ENCODE measurements at regions not wholly inside any gene's neighbourhood (a gene's known extent, or its start where the extent isn't known, plus 50 kb on each side); places are given as distances from the start of the nearest gene placed in this dataset.

GRCh38 chr9:80062567-80062966, 490.8 kb downstream of the TLE4 start:
- Histone ChIP-seq H3K4me1 (no peaks in the 10 kb centered on the region), H3K4me3 (no peak overlapping the region), H3K36me3 (no peaks in the 10 kb centered on the region), H4K20me1 (no peaks in the 10 kb centered on the region), H3K27ac (no peak overlapping the region), H3K9ac (no peak overlapping the region), H3K9me3 (peaks cover 10% of the 10 kb centered on the region), H3K4me2 (no peak overlapping the region), H3K27me3 (no peaks in the 10 kb centered on the region)
- TF ChIP-seq Cebpa-rat (IDR thresholded peaks at IDR 0.05): no peak

GRCh38 chr9:80061940-80062339, 490.2 kb downstream of the TLE4 start:
- Histone ChIP-seq H3K36me3 (no peaks in the 10 kb centered on the region), H3K4me3 (no peak overlapping the region), H3K27ac (no peak overlapping the region), H3K9me3 (peaks cover 10% of the 10 kb centered on the region), H4K20me1 (no peaks in the 10 kb centered on the region), H3K27me3 (no peaks in the 10 kb centered on the region), H3K4me1 (no peaks in the 10 kb centered on the region), H3K4me2 (no peak overlapping the region), H3K9ac (no peak overlapping the region)
- no peak for TF ChIP-seq Cebpa-rat (IDR thresholded peaks at IDR 0.05)

GRCh38 chr9:80061096-80061495, 489.3 kb downstream of the TLE4 start:
- H3K27me3 ChIP-seq: no peaks in the 10 kb centered on the region
- H3K9ac ChIP-seq: no peak overlapping the region
- peaks cover 15% of the 10 kb centered on the region for H3K9me3 ChIP-seq
- no peaks in the 10 kb centered on the region for H3K4me1 ChIP-seq
- no peaks in the 10 kb centered on the region for H3K36me3 ChIP-seq
- H3K4me3 ChIP-seq: no peak overlapping the region
- H3K27ac ChIP-seq: no peak overlapping the region
- H3K4me2 ChIP-seq: no peak overlapping the region
- no peak for TF ChIP-seq Cebpa-rat (IDR thresholded peaks at IDR 0.05)
- H4K20me1 ChIP-seq: no peaks in the 10 kb centered on the region

GRCh38 chr9:80059979-80060378, 488.2 kb downstream of the TLE4 start:
- no peaks in the 10 kb centered on the region for H3K36me3 ChIP-seq
- H3K27ac ChIP-seq: no peak overlapping the region
- H3K4me1 ChIP-seq: no peaks in the 10 kb centered on the region
- no peaks in the 10 kb centered on the region for H3K27me3 ChIP-seq
- H4K20me1 ChIP-seq: no peaks in the 10 kb centered on the region
- no peak for TF ChIP-seq Cebpa-rat (IDR thresholded peaks at IDR 0.05)
- H3K9me3 ChIP-seq: peaks cover 17% of the 10 kb centered on the region
- H3K4me3 ChIP-seq: no peak overlapping the region
- H3K4me2 ChIP-seq: no peak overlapping the region
- no peak overlapping the region for H3K9ac ChIP-seq

GRCh38 chr9:80059191-80059590, 487.4 kb downstream of the TLE4 start:
- Histone ChIP-seq H3K4me2 (no peak overlapping the region), H3K4me3 (no peak overlapping the region), H3K27ac (no peak overlapping the region), H3K9me3 (peaks cover 17% of the 10 kb centered on the region), H3K4me1 (no peaks in the 10 kb centered on the region), H3K9ac (no peak overlapping the region), H3K36me3 (no peaks in the 10 kb centered on the region), H4K20me1 (no peaks in the 10 kb centered on the region), H3K27me3 (no peaks in the 10 kb centered on the region)
- TF ChIP-seq Cebpa-rat (IDR thresholded peaks at IDR 0.05): no peak

GRCh38 chr9:80052830-80053229, 481.1 kb downstream of the TLE4 start:
- H3K4me3 ChIP-seq: no peak overlapping the region
- H4K20me1 ChIP-seq: no peaks in the 10 kb centered on the region
- H3K9me3 ChIP-seq: peaks cover 30% of the 10 kb centered on the region

GRCh38 chr9:80049096-80049782, 477.5 kb downstream of the TLE4 start:
- 0 out of 2 replicates have a peak, but pooled peaks cover 4% of the 10 kb centered on the region for H3K4me1 ChIP-seq
- no peak overlapping the region for H3K9ac ChIP-seq
- H4K20me1 ChIP-seq: no peaks in the 10 kb centered on the region
- peaks cover 23% of the 10 kb centered on the region for H3K9me3 ChIP-seq
- no peak for TF ChIP-seq Cebpa-rat (IDR thresholded peaks at IDR 0.05)
- H3K27ac ChIP-seq: no peak overlapping the region
- H3K27me3 ChIP-seq: no peaks in the 10 kb centered on the region
- peaks cover 4% of the 10 kb centered on the region; the same call in 1 of the 2 replicates for H3K36me3 ChIP-seq
- H3K4me2 ChIP-seq: no peak overlapping the region
- no peak overlapping the region for H3K4me3 ChIP-seq

More at GRCh38 chr9:80052830-80053229, 481.1 kb downstream of the TLE4 start:
- no peak overlapping the region for H3K4me2 ChIP-seq
- H3K27me3 ChIP-seq: no peaks in the 10 kb centered on the region
- H3K9ac ChIP-seq: no peak overlapping the region
- H3K4me1 ChIP-seq: 0 out of 2 replicates have a peak, but pooled peaks cover 4% of the 10 kb centered on the region
- TF ChIP-seq Cebpa-rat (IDR thresholded peaks at IDR 0.05): no peak
- no peak overlapping the region for H3K27ac ChIP-seq
- peaks cover 4% of the 10 kb centered on the region; the same call in 1 of the 2 replicates for H3K36me3 ChIP-seq

- no peak for TF ChIP-seq Cebpa-rat (IDR thresholded peaks at IDR 0.05)
- Histone ChIP-seq H3K27me3 (no peaks in the 10 kb centered on the region), H4K20me1 (no peaks in the 10 kb centered on the region), H3K9me3 (peaks cover 8% of the 10 kb centered on the region), H3K4me2 (no peak overlapping the region), H3K27ac (no peak overlapping the region), H3K9ac (no peak overlapping the region), H3K4me3 (no peak overlapping the region), H3K36me3 (no peaks in the 10 kb centered on the region), H3K4me1 (0 out of 2 replicates have a peak, but pooled peaks cover 4% of the 10 kb centered on the region)
Observed at GRCh38 chr9:80046481-80046880, 474.7 kb downstream of the TLE4 start.

GRCh38 chr9:80041821-80042220, 470.1 kb downstream of the TLE4 start:
- Histone ChIP-seq H3K9ac (no peak overlapping the region), H3K27me3 (no peaks in the 10 kb centered on the region), H3K9me3 (peaks cover 9% of the 10 kb centered on the region; the same call in 1 of the 2 replicates), H3K4me2 (no peak overlapping the region), H3K4me3 (no peak overlapping the region), H3K36me3 (no peaks in the 10 kb centered on the region), H4K20me1 (no peaks in the 10 kb centered on the region), H3K4me1 (no peaks in the 10 kb centered on the region), H3K27ac (no peak overlapping the region)
- TF ChIP-seq Cebpa-rat (IDR thresholded peaks at IDR 0.05): no peak

GRCh38 chr9:80040457-80040856, 468.7 kb downstream of the TLE4 start:
- Histone ChIP-seq H3K4me3 (no peak overlapping the region), H3K4me1 (no peaks in the 10 kb centered on the region), H4K20me1 (no peaks in the 10 kb centered on the region), H3K9me3 (peaks cover 9% of the 10 kb centered on the region; the same call in 1 of the 2 replicates), H3K27ac (no peak overlapping the region), H3K36me3 (no peaks in the 10 kb centered on the region), H3K27me3 (no peaks in the 10 kb centered on the region), H3K4me2 (no peak overlapping the region), H3K9ac (no peak overlapping the region)
- no peak for TF ChIP-seq Cebpa-rat (IDR thresholded peaks at IDR 0.05)

Measured in BLaER1 (cell line).